ENCODE measurements at regions not wholly inside any gene's neighbourhood (a gene's known extent, or its start where the extent isn't known, plus 50 kb on each side); places are given as distances from the start of the nearest gene placed in this dataset.

GRCh38 chr6:67544851-67545452 is 1090.1 kb upstream of the ADGRB3 start:
- Histone ChIP-seq H3K4me3 (IDR thresholded peaks at IDR 0.05; ENCODE audit: insufficient read depth, low read depth, low read length) (no peak overlapping the region), H3K36me3 (ENCODE audit: insufficient read depth) (no peaks in the 10 kb centered on the region), H4K20me1 (ENCODE audit: insufficient read depth) (no peaks in the 10 kb centered on the region), H3K27ac (no peak overlapping the region), H3K27me3 (ENCODE audit: insufficient read depth, low read depth) (no peaks in the 10 kb centered on the region), H3K79me2 (ENCODE audit: insufficient read depth, low read depth) (no peaks in the 10 kb centered on the region), H3K9ac (no peak overlapping the region), H3K4me2 (no peak overlapping the region), H3K4me1 (ENCODE audit: low read depth, poor library complexity, severe bottlenecking) (no peaks in the 10 kb centered on the region), H2AFZ (ENCODE audit: low read depth) (no peak overlapping the region)
- TF ChIP-seq, protein P1, sequence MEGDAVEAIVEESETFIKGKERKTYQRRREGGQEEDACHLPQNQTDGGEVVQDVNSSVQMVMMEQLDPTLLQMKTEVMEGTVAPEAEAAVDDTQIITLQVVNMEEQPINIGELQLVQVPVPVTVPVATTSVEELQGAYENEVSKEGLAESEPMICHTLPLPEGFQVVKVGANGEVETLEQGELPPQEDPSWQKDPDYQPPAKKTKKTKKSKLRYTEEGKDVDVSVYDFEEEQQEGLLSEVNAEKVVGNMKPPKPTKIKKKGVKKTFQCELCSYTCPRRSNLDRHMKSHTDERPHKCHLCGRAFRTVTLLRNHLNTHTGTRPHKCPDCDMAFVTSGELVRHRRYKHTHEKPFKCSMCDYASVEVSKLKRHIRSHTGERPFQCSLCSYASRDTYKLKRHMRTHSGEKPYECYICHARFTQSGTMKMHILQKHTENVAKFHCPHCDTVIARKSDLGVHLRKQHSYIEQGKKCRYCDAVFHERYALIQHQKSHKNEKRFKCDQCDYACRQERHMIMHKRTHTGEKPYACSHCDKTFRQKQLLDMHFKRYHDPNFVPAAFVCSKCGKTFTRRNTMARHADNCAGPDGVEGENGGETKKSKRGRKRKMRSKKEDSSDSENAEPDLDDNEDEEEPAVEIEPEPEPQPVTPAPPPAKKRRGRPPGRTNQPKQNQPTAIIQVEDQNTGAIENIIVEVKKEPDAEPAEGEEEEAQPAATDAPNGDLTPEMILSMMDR (conservative IDR thresholded peaks at IDR 0.05; ENCODE audit: low read depth, low read length), result no peak

DNA sequence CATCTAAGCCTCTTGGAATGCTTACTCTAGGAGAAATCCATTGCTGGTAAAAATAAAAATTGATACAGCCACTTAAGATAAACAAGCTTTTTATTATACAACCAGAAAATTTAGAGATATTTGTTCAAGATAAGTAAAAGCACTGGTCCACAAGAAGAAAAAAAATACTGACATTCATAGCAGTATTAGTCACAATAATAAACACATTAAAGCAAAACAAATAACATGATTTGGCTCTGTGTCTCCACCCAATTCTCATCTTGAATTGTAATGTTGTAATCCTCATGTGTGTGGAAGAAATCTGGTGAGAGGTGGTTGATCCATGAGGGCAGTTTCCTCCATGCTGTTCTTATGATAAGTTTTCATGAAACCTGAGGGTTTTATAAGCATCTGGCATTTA is 1093.5 kb upstream of the ADGRB3 start:
- Histone ChIP-seq H3K36me3 (ENCODE audit: insufficient read depth) (no peaks in the 10 kb centered on the region), H4K20me1 (ENCODE audit: insufficient read depth) (no peaks in the 10 kb centered on the region), H3K4me3 (IDR thresholded peaks at IDR 0.05; ENCODE audit: insufficient read depth, low read depth, low read length) (no peak overlapping the region), H3K79me2 (ENCODE audit: insufficient read depth, low read depth) (no peaks in the 10 kb centered on the region), H3K27ac (no peak overlapping the region), H3K4me2 (no peak overlapping the region), H3K9ac (no peak overlapping the region), H2AFZ (ENCODE audit: low read depth) (no peak overlapping the region), H3K27me3 (ENCODE audit: insufficient read depth, low read depth) (no peaks in the 10 kb centered on the region), H3K4me1 (ENCODE audit: low read depth, poor library complexity, severe bottlenecking) (no peaks in the 10 kb centered on the region)
- TF ChIP-seq, protein P1 (conservative IDR thresholded peaks at IDR 0.05; ENCODE audit: low read depth, low read length), result no peak

- Histone ChIP-seq H3K79me2 (ENCODE audit: insufficient read depth, low read depth) (no peaks in the 10 kb centered on the region), H3K27me3 (ENCODE audit: insufficient read depth, low read depth) (no peaks in the 10 kb centered on the region), H2AFZ (ENCODE audit: low read depth) (no peak overlapping the region), H3K4me3 (IDR thresholded peaks at IDR 0.05; ENCODE audit: insufficient read depth, low read depth, low read length) (no peak overlapping the region), H3K4me1 (ENCODE audit: low read depth, poor library complexity, severe bottlenecking) (no peaks in the 10 kb centered on the region), H3K27ac (no peak overlapping the region), H3K4me2 (no peak overlapping the region), H4K20me1 (ENCODE audit: insufficient read depth) (no peaks in the 10 kb centered on the region), H3K9ac (no peak overlapping the region), H3K36me3 (ENCODE audit: insufficient read depth) (no peaks in the 10 kb centered on the region)
- TF ChIP-seq, protein P1 (conservative IDR thresholded peaks at IDR 0.05; ENCODE audit: low read depth, low read length), result no peak
Measured at GRCh38 chr6:67538032-67538431, 1097.0 kb upstream of the ADGRB3 start.

GRCh38 chr6:67535946-67536345 is 1099.1 kb upstream of the ADGRB3 start:
- TF ChIP-seq, protein P1 (conservative IDR thresholded peaks at IDR 0.05; ENCODE audit: low read depth, low read length), result no peak
- H3K79me2 ChIP-seq (ENCODE audit: insufficient read depth, low read depth), result no peaks in the 10 kb centered on the region
- no peak overlapping the region for H3K27ac ChIP-seq
- H3K4me2 ChIP-seq, result no peak overlapping the region
- H3K9ac ChIP-seq, result no peak overlapping the region
- H4K20me1 ChIP-seq (ENCODE audit: insufficient read depth), result no peaks in the 10 kb centered on the region
- H3K27me3 ChIP-seq (ENCODE audit: insufficient read depth, low read depth), result no peaks in the 10 kb centered on the region
- no peak overlapping the region for H3K4me3 ChIP-seq (IDR thresholded peaks at IDR 0.05; ENCODE audit: insufficient read depth, low read depth, low read length)
- no peaks in the 10 kb centered on the region for H3K4me1 ChIP-seq (ENCODE audit: low read depth, poor library complexity, severe bottlenecking)
- H2AFZ ChIP-seq (ENCODE audit: low read depth), result no peak overlapping the region
- H3K36me3 ChIP-seq (ENCODE audit: insufficient read depth), result no peaks in the 10 kb centered on the region
